Panc1 (cell line): ENCODE measurements at regions not wholly inside any gene's neighbourhood (a gene's known extent, or its start where the extent isn't known, plus 50 kb on each side); places are given as distances from the start of the nearest gene placed in this dataset.

ENCODE experiments used
- ATAC-seq: fragments of 200-7000 bp; cut with Tn5 transposase; 2 replicates; pipeline ENCODE4 v1.9.1; 2020; ENCODE audit warnings: mild to moderate bottlenecking, moderate library complexity
- BruUV-seq: library from RNA; stranded (reverse); fragments of 400-500 nt; replicated peaks from 2 replicates; lab custom pipeline; 2021; lab: Mats Ljungman, UMichigan
- CTCF ChIA-PET: fragments of 300-600 bp; sonication (Branson Sonifier 250); formaldehyde crosslinking; loops from one replicate; lab custom pipeline; 2022; ENCODE audit warnings: antibody characterized with exemption; lab: Charles Lee
- POLR2A ChIA-PET: fragments of 300-600 bp; sonication (Branson Sonifier 250); formaldehyde crosslinking; loops from one replicate; lab custom pipeline; 2022; ENCODE audit warnings: antibody characterized with exemption; lab: Charles Lee
- DNase-seq: peaks from one replicate; pipeline ENCODE4 v3.0.0-alpha.2; 2010; ENCODE audit warnings: low read depth, low spot score
- H3K27ac ChIP-seq: 2 replicates; pipeline ENCODE4 v1.5.1; 2011; ENCODE audit warnings: mild to moderate bottlenecking, low read length, inconsistent platforms
- H3K27me3 ChIP-seq: fragments of 200-500 bp; sonication (Bioruptor generic); 2 replicates; pipeline ENCODE4 v1.6.0; 2014; ENCODE audit warnings: low read length, inconsistent platforms; ENCODE audit not compliant: control insufficient read depth, insufficient read depth
- H3K36me3 ChIP-seq: fragments of 200-500 bp; sonication (Bioruptor generic); 2 replicates; pipeline ENCODE4 v1.5.1; 2014; ENCODE audit warnings: inconsistent platforms, mild to moderate bottlenecking, low read length, moderate library complexity; ENCODE audit not compliant: control insufficient read depth, insufficient read depth
- H3K4me1 ChIP-seq: 2 replicates; pipeline ENCODE4 v1.5.1; 2011; ENCODE audit warnings: inconsistent platforms, mild to moderate bottlenecking, low read length, moderate library complexity; ENCODE audit not compliant: control insufficient read depth, insufficient read depth
- H3K4me3 ChIP-seq, 2 experiments: 2 replicates each; pipeline ENCODE4 v1.5.1; 2011 to 2012; ENCODE audit warnings: low read depth in 2 of 2, low read length in 2 of 2, mild to moderate bottlenecking in 2 of 2, inconsistent platforms in 1 of 2, moderate library complexity in 1 of 2
- H3K9me3 ChIP-seq: fragments of 200-500 bp; sonication (Bioruptor generic); 2 replicates; pipeline ENCODE4 v1.5.1; 2014; ENCODE audit warnings: low read depth, mild to moderate bottlenecking, inconsistent platforms, low read length, moderate library complexity; ENCODE audit not compliant: control insufficient read depth, insufficient read depth
- POLR2AphosphoS5 ChIP-seq: IDR thresholded peaks from 2 replicates; pipeline ENCODE4 v1.6.1; 2012; ENCODE audit warnings: mild to moderate bottlenecking, low read depth, low read length, moderate library complexity
- SIN3A ChIP-seq: IDR thresholded peaks from 2 replicates; pipeline ENCODE4 v1.6.1; 2012; ENCODE audit warnings: low read depth, mild to moderate bottlenecking, low read length, moderate library complexity, borderline replicate concordance; ENCODE audit not compliant: insufficient read depth
- TCF7L2 ChIP-seq: IDR thresholded peaks from 2 replicates; pipeline ENCODE4 v1.6.1; 2011; ENCODE audit warnings: mild to moderate bottlenecking, low read depth, low read length, inconsistent platforms
- in situ Hi-C: cut with HindIII; loops from 2 replicates; pipeline ENCODE4 v1.10.0; 2016; ENCODE audit warnings: low sequenced_read_pairs, low pct_unique_long_range_greater_than_20kb
- intact Hi-C: fragments of 100-400 bp; cut with micrococcal nuclease; formaldehyde crosslinking; loops from one replicate; pipeline ENCODE4 v1.10.0; 2022; ENCODE audit not compliant: unreplicated experiment
- TF ChIP-seq, protein P1 (sequence below): fragments of 450-650 bp; IDR thresholded peaks from 2 replicates; pipeline ENCODE4 v1.5.1; 2017; ENCODE audit warnings: mild to moderate bottlenecking
- TF ChIP-seq, protein P2 (sequence below), 2 experiments: IDR thresholded peaks; 2 replicates each; pipeline ENCODE4 v1.6.1; 2011 to 2012; ENCODE audit warnings: low read depth in 2 of 2, control low read depth in 1 of 2, low read length in 1 of 2, mild to moderate bottlenecking in 1 of 2, moderate library complexity in 1 of 2; ENCODE audit not compliant: insufficient read depth in 1 of 2

DNA sequence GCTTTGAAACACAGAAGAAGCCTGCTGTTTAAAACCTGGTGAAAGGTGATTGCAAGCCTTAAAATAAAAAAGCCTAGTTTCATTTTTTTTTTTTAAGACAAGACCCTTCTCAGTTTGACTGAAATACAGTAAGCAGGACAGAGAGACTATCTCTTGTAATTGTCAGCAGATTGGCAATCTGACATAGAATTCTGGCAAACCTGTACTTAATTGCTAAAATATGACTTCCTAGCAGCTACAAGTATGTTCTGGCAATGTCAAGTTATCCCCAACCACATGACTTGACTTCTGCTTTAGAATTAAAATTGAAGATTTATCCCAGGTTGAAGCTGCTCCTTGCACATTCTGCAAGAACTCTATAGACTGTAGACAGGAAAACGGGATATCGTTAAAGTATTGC lies 232.8 kb upstream of the NR2F2 start:
- Histone ChIP-seq H3K27ac (no peak overlapping the region), H3K27me3 (no peaks in the 10 kb centered on the region), H3K4me3 (no peak overlapping the region), H3K9me3 (no peaks in the 10 kb centered on the region), H3K36me3 (no peaks in the 10 kb centered on the region), H3K4me1 (no peaks in the 10 kb centered on the region)
- POLR2A ChIA-PET = no interaction called here
- intact Hi-C loops = no loop called here
- no peak for DNase-seq
- in situ Hi-C loops = no loop called here
- ATAC-seq = no peak
- CTCF ChIA-PET = interaction anchor here (0.6 kb wide), 1 partner anchor 222 kb away, joined by 3 read pairs; no protein-coding TSS in a partner anchor
- BruUV-seq = no TSS peak
- TF ChIP-seq, protein P1, sequence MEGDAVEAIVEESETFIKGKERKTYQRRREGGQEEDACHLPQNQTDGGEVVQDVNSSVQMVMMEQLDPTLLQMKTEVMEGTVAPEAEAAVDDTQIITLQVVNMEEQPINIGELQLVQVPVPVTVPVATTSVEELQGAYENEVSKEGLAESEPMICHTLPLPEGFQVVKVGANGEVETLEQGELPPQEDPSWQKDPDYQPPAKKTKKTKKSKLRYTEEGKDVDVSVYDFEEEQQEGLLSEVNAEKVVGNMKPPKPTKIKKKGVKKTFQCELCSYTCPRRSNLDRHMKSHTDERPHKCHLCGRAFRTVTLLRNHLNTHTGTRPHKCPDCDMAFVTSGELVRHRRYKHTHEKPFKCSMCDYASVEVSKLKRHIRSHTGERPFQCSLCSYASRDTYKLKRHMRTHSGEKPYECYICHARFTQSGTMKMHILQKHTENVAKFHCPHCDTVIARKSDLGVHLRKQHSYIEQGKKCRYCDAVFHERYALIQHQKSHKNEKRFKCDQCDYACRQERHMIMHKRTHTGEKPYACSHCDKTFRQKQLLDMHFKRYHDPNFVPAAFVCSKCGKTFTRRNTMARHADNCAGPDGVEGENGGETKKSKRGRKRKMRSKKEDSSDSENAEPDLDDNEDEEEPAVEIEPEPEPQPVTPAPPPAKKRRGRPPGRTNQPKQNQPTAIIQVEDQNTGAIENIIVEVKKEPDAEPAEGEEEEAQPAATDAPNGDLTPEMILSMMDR = no peak

DNA sequence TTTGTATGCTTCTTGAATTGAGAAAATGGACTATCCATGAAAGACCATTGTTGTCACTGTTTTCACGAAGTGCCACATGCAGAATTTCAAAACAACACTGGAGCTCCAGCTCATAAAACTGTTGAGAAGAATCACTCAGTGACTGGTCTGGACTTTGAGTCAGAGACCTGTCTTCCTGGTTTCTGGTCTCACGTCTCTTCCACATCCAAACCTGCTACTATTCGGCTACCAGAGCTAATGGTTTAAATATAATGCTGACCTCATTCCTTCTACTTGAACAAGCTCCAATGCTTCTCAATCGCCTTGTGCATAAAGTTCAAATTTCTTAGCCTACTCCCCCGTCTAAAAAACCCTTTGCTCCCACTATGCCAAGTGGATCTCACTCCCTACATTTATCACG lies 227.9 kb upstream of the NR2F2 start:
- TF ChIP-seq SIN3A (no peak), POLR2AphosphoS5 (no peak), TCF7L2 (no peak)
- TF ChIP-seq, protein P1 = no peak
- TF ChIP-seq, protein P2, sequence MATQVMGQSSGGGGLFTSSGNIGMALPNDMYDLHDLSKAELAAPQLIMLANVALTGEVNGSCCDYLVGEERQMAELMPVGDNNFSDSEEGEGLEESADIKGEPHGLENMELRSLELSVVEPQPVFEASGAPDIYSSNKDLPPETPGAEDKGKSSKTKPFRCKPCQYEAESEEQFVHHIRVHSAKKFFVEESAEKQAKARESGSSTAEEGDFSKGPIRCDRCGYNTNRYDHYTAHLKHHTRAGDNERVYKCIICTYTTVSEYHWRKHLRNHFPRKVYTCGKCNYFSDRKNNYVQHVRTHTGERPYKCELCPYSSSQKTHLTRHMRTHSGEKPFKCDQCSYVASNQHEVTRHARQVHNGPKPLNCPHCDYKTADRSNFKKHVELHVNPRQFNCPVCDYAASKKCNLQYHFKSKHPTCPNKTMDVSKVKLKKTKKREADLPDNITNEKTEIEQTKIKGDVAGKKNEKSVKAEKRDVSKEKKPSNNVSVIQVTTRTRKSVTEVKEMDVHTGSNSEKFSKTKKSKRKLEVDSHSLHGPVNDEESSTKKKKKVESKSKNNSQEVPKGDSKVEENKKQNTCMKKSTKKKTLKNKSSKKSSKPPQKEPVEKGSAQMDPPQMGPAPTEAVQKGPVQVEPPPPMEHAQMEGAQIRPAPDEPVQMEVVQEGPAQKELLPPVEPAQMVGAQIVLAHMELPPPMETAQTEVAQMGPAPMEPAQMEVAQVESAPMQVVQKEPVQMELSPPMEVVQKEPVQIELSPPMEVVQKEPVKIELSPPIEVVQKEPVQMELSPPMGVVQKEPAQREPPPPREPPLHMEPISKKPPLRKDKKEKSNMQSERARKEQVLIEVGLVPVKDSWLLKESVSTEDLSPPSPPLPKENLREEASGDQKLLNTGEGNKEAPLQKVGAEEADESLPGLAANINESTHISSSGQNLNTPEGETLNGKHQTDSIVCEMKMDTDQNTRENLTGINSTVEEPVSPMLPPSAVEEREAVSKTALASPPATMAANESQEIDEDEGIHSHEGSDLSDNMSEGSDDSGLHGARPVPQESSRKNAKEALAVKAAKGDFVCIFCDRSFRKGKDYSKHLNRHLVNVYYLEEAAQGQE (IDR thresholded peaks at IDR 0.05; ENCODE audit: insufficient read depth in 1 of 2, low read depth in 2 of 2, low read length in 1 of 2) = no peak
- no peaks in the 10 kb centered on the region for H3K4me1 ChIP-seq
- BruUV-seq = no TSS peak
- intact Hi-C loops (no loop called here), in situ Hi-C loops (no loop called here)
- no peak overlapping the region for H3K27ac ChIP-seq
- no peaks in the 10 kb centered on the region for H3K36me3 ChIP-seq
- H3K9me3 ChIP-seq = no peaks in the 10 kb centered on the region
- no peaks in the 10 kb centered on the region for H3K27me3 ChIP-seq
- ChIA-PET POLR2A (no interaction called here), CTCF (no interaction called here)
- DNase-seq (no peak), ATAC-seq (no peak)
- no peak overlapping the region for H3K4me3 ChIP-seq
